GM06990 (cell line): ENCODE measurements at regions not wholly inside any gene's neighbourhood (a gene's known extent, or its start where the extent isn't known, plus 50 kb on each side); places are given as distances from the start of the nearest gene placed in this dataset.

ENCODE experiments used
- DNase-seq: peaks from one replicate; pipeline ENCODE4 v3.0.0-alpha.2; 2011; ENCODE audit not compliant: insufficient read length; ENCODE audit errors: extremely low read depth
- H3K27me3 ChIP-seq: replicated peaks from 2 replicates; pipeline ENCODE4 v1.6.0; 2011; ENCODE audit warnings: low read length; ENCODE audit not compliant: control insufficient read depth, insufficient read depth
- H3K36me3 ChIP-seq: 2 replicates; pipeline ENCODE4 v1.5.1; 2011; ENCODE audit warnings: low read length; ENCODE audit not compliant: control insufficient read depth, insufficient read depth
- H3K4me3 ChIP-seq: replicated peaks from 2 replicates; pipeline ENCODE4 v1.5.1; 2011; ENCODE audit warnings: low read depth, mild to moderate bottlenecking, control low read depth, low read length
- TF ChIP-seq, protein P1 (sequence below): IDR thresholded peaks from 2 replicates; pipeline ENCODE4 v1.5.1; 2011; ENCODE audit warnings: low read length, control low read depth, mild to moderate bottlenecking, inconsistent platforms; ENCODE audit not compliant: insufficient read depth, poor library complexity, severe bottlenecking

- TF ChIP-seq, protein P1, sequence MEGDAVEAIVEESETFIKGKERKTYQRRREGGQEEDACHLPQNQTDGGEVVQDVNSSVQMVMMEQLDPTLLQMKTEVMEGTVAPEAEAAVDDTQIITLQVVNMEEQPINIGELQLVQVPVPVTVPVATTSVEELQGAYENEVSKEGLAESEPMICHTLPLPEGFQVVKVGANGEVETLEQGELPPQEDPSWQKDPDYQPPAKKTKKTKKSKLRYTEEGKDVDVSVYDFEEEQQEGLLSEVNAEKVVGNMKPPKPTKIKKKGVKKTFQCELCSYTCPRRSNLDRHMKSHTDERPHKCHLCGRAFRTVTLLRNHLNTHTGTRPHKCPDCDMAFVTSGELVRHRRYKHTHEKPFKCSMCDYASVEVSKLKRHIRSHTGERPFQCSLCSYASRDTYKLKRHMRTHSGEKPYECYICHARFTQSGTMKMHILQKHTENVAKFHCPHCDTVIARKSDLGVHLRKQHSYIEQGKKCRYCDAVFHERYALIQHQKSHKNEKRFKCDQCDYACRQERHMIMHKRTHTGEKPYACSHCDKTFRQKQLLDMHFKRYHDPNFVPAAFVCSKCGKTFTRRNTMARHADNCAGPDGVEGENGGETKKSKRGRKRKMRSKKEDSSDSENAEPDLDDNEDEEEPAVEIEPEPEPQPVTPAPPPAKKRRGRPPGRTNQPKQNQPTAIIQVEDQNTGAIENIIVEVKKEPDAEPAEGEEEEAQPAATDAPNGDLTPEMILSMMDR = no peak
- DNase-seq = no peak
- H3K36me3 ChIP-seq = no peaks in the 10 kb centered on the region
Measured at GRCh38 chr1:221018414-221018813, 139.2 kb downstream of the HLX start.

DNA sequence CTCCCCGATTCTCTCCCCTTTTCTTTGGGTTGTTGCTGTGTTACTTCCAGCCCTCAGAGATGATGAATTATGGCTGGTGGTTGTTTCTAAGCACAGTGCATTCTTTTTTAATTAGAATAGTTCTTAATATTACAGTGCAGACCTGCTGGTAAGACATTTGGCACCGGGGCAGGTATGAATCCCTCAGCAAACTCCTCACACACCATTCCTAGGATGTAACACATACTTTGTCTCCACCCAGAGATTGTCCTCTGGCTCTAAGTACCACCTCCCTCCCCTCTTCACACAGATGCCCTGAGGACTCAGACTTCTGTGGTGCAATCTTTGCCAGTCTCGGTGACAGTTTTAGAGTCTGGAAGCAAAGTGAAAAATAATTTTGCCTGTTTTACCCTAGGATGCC is 143.1 kb downstream of the HLX start:
- Histone ChIP-seq H3K4me3 (no peak overlapping the region), H3K36me3 (no peaks in the 10 kb centered on the region), H3K27me3 (no peaks in the 10 kb centered on the region; the same call in 1 of the 2 replicates)
- TF ChIP-seq, protein P1 = no peak
- no peak for DNase-seq

More at GRCh38 chr1:221018414-221018813, 139.2 kb downstream of the HLX start:
- Histone ChIP-seq H3K4me3 (no peak overlapping the region), H3K27me3 (no peaks in the 10 kb centered on the region; the same call in 1 of the 2 replicates)

DNA sequence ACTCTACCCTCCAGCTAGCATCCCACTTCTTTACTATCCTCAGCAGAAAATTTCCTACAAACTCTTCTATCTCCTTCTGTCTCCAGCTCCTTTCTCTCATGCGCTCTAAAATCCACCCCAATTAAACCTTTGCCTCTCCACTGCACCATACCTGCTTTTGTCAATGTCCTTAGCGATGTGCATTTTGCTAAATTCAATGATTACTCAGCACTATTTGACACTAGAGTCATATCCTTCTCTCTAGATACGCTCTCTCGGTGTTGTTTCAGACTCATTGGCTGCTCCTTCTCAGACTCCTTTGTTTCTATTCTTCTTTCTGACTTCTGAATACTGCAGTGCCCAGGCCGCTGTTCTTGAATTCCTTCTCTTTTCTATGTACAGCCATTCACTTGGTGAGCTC is 144.2 kb downstream of the HLX start:
- TF ChIP-seq, protein P1 = no peak
- no peak overlapping the region for H3K4me3 ChIP-seq
- H3K27me3 ChIP-seq = no peaks in the 10 kb centered on the region; the same call in 1 of the 2 replicates
- no peaks in the 10 kb centered on the region for H3K36me3 ChIP-seq
- DNase-seq = no peak

- Histone ChIP-seq H3K27me3 (no peaks in the 10 kb centered on the region; the same call in 1 of the 2 replicates), H3K36me3 (no peaks in the 10 kb centered on the region), H3K4me3 (no peak overlapping the region)
- TF ChIP-seq, protein P1 = no peak
- no peak for DNase-seq
Measured at GRCh38 chr1:221025501-221025900, 146.3 kb downstream of the HLX start.

GRCh38 chr1:221025956-221026355 is 146.7 kb downstream of the HLX start:
- Histone ChIP-seq H3K36me3 (no peaks in the 10 kb centered on the region), H3K4me3 (no peak overlapping the region), H3K27me3 (no peaks in the 10 kb centered on the region; the same call in 1 of the 2 replicates)
- no peak for DNase-seq
- TF ChIP-seq, protein P1 = no peak
